Kidney tubule cell (primary cell): ENCODE measurements at regions not wholly inside any gene's neighbourhood (a gene's known extent, or its start where the extent isn't known, plus 50 kb on each side); places are given as distances from the start of the nearest gene placed in this dataset.

Experiments
- DNase-seq: peaks from one replicate; pipeline ENCODE4 v3.0.0-alpha.2; 2018; ENCODE audit warnings: low spot score

GRCh38 chr20:12358655-12359009, 440.9 kb downstream of the BTBD3 start:
- no peak for DNase-seq

DNA sequence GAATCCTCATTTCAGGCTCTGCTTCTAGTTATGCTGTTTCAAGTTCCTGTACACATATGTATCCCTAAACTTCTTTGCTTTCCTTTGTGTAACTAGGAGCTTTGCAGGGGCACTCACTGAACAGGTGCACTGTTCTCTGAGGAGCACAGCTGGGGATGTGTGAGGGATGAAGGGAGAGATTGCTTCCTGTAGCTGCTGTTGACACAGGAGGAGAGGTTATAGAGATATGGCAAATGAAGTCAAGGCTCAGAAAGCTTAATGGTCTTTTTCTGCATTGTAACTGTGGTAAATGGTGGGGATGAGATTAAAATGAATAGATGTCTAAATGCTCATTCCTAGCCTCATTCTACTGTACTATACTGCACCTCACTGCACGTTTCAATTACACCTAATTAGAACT, 454.3 kb downstream of the BTBD3 start:
- DNase-seq, result no peak

GRCh38 chr20:12372557-12372956, 454.9 kb downstream of the BTBD3 start:
- no peak for DNase-seq

- no peak for DNase-seq
Measured at GRCh38 chr20:12375967-12376366, 458.3 kb downstream of the BTBD3 start.

DNA sequence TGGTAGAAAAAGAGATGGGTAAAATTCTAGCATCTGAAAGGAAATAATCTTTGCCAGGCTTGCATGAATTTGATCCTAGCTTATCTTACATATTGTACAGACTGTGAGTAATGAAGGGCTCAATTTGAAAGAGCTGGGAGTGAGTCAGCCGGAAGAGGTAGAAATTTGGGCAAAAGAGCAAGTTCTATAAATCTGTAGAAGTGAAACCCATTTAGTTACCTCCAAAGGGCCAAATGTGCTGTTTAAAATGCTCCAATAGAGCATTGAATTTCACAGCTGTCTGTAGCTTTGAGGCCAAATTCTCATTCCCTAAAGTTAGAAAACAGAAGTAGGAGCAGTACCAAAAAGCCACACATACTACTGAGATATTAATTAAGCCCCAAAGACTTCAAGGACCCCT, 466.1 kb downstream of the BTBD3 start:
- no peak for DNase-seq

- DNase-seq, result no peak
Measured at GRCh38 chr20:12386821-12387220, 469.1 kb downstream of the BTBD3 start.

DNA sequence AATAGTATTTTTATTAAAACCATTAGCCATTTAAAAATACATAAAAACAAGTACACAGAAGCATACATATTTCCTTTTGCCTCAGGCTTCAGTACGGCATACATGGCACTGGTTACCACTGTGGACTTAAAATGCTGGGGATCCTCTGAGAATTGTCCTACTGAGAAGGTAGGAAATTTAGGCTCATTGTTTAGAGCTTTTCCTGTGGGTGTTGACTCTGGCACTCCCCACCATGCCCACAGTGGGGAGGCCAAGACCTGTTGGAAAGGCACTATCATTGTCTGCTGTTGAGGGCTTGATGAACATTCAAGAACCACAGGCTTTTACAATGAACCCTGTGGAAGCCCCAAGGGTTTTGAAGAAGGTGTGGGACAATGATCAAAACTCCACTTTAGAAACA, 473.4 kb downstream of the BTBD3 start:
- no peak for DNase-seq

GRCh38 chr20:12394786-12395185, 477.1 kb downstream of the BTBD3 start:
- DNase-seq, result peak; percentile 83

DNA sequence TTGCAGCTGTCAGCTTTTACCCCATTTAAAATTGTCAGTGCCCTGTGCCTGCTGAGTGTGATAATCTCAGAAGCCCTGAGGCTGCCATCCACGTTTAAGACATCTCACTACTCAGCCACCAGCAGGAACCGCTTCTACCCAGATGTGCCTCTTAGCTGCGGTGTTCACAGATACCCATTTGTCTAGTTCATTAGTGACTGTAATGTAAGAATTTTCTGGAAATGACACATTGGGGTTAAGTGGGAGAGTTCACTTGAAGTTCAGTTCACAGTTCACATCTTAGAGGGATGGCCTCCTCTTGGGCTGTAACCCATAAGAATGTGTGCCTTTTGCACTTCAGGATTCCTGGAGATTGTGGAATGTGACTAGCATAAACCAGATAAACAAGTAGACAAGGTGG, 477.7 kb downstream of the BTBD3 start:
- peak; percentile 79 for DNase-seq

- no peak for DNase-seq
Measured at GRCh38 chr20:12395760-12396159, 478.1 kb downstream of the BTBD3 start.

DNA sequence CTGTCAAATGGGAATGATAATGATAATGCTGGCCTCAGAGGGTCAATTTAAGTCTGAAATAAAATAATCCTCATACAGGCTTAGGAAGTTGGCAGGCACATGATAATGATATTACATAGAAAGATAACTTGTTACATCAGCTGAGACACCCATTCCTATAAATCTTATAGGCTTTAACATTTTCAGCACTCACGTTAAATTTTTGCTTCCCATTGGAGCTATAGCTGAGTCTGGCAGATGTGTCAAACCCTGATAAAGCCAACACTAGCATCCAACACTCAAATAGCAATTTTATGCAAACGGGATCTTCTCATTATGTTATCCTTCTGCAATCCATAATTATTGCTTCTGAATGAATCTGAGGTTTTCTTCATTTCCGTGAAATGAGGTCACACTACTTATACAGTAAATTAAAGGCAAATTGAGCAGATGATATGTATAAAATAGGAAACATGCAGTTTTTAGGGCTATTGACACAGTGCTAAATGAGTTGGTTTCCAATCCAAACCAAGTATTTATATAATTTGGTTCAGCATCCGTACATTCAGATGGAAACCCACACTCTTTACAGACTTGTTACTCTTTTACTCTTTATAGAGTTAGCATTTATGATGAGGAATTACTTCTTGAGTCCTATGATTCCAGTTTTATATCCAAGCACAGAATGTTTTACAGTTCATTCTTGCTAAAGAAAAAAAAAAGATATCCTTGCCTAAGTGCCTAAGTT, 481.6 kb downstream of the BTBD3 start:
- DNase-seq, result no peak

DNA sequence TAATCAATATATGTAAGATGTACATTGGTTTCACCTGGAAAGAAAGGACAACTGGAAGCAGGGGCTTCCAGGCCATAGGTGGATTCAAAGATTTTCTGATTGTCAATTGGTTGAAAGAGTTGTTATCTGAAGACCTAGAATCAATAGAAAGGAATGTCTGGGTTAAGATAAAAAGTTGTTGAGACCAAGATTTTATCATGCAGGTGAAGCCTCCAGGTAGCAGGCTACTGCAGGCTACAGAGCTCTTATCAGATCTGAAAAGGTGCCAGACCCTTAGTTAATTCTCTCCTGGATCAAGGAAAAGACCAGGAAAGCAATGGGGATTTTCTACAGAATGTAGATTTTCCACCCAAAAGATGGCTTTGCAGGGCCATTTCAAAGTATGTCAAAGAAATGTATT, 487.2 kb downstream of the BTBD3 start:
- no peak for DNase-seq

DNA sequence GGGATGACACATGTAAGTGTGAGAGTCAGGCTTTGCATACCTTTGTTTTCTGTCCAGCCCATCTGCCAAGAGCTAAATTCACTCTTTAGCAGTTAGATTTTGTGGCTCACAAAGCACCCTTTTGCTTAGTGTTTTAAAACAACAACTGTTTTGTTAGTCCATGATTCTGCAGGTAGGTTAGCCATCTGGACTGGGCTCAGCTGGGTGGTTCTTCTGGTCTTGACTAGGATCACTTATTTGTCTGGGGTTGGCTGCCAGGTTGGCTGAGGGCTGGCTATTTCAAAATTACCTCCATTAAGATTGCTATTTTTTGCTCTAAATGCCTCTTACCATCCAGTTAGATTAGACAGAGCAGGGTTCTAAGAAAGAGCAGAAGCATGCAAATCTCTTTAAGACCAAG, 489.3 kb downstream of the BTBD3 start:
- no peak for DNase-seq

GRCh38 chr20:12409501-12409900, 491.8 kb downstream of the BTBD3 start:
- DNase-seq, result peak; percentile 86

DNA sequence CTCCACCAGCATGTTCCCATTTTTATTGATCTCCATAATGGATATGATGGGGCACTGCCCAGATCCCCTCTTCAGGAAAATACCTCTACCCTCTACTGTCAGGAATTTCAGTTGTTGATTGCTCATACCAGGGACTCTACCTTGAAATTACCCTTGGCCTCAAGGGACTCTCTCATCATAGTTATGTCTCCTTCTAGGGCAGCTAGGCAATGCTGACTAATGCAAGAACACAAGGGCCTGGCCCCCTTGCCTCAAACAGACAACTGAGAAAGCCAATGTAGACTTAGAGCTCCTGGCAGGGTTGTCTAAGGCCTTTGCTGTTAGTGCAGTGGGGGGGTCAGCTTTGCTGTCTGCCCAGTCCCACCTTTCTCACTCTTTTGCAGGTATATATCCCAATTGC, 493.1 kb downstream of the BTBD3 start:
- DNase-seq, result peak; percentile 78

- DNase-seq, result no peak
Measured at GRCh38 chr20:12411246-12411940, 493.7 kb downstream of the BTBD3 start.

DNA sequence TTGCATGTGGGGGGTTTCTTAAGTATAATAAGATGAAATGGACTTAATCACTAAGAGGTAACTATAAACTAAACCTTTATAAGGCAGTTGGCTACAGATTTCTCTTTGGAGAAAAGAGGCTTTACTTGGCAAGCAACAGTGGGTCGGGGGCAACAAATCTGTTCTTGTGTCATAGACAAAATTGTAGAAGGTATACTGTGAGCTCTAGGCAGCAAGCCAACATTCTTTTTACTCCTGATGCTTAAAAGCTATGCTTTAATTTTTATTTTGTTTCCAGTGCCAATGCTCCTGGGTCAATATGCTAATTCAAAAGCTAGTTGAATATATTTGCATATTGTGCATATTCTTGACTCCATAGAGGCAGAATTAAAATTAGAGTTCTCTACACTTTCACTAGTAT, 495.4 kb downstream of the BTBD3 start:
- no peak for DNase-seq

GRCh38 chr20:12414446-12415274, 497.0 kb downstream of the BTBD3 start:
- peak; percentile 28 for DNase-seq

DNA sequence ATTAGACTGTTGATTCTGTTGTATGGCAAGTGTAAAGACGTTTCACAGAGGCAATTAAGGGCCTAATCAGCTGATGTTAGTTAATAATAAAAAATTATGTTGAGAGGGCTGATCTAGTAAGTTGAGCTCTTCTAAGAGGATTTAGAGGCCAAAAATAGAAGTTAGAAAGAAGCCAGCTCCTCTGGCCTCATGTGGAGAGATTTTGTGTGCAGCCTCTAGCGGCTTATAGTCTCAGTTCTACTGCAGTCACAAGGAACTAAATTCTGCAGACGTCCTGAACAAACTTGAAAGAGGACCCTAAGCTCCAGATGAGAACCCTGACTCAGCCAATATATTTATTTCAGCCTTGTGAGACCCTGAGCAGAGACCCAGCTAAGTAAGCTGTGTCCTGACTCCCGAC, 498.6 kb downstream of the BTBD3 start:
- no peak for DNase-seq

DNA sequence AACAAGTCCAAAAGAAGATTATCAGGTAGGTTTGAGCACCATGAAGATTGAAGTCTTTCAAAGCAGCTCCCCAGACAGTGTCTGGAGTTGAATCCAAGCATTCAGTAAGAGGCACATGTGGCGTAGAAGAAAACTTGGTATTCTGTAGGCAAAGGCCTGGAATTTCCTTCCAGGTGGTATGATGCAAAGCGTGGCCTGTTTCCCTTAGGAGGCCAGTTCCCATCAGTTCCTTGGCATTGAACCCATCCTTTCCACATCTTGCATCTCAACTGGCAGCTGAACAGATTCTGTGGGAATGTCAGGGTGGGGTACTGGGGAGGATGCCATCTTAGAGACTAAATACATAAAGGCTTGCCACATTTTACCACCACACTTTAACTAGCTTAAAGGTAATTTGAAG, 516.0 kb downstream of the BTBD3 start:
- no peak for DNase-seq

- no peak for DNase-seq
Measured at GRCh38 chr20:12434672-12435071, 517.0 kb downstream of the BTBD3 start.

DNA sequence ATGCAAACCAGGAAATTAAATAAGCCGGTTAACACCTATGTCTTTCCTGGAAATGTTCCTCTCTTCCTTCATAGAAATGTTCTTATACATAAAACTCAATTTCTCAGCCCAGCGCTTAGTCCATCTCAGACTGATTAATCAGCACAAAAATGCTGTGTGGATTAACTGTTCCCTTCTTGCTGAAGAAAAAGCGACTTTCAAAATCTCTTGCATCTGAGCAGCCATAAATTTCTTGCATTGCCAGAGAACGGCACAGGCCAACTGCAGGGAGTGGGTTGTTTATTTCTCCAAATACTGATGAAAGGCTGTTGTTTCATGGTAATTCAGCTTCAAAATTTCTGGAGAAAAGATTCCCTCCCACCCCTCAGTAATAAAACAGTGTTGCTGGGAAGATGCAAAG, 517.6 kb downstream of the BTBD3 start:
- DNase-seq, result no peak

- DNase-seq, result no peak
Measured at GRCh38 chr20:12453711-12454110, 536.0 kb downstream of the BTBD3 start.
